WTC11 (cell line): ENCODE measurements at regions not wholly inside any gene's neighbourhood (a gene's known extent, or its start where the extent isn't known, plus 50 kb on each side); places are given as distances from the start of the nearest gene placed in this dataset.

Experiments used
- ATAC-seq: fragments of 200-7000 bp; cut with Tn5 transposase; 2 replicates; pipeline ENCODE4 v1.10.0; 2021; ENCODE audit warnings: mild to moderate bottlenecking, moderate library complexity
- CTCF ChIA-PET: fragments of 300-600 bp; sonication (Branson Sonifier 250); formaldehyde crosslinking; loops from one replicate; lab custom pipeline; 2021; ENCODE audit warnings: antibody characterized with exemption; lab: Charles Lee
- POLR2A ChIA-PET: fragments of 350-600 bp; sonication (Branson Sonifier 250); formaldehyde crosslinking; loops from one replicate; lab custom pipeline; 2021; ENCODE audit warnings: antibody characterized with exemption; lab: Charles Lee
- DNase-seq: peaks from one replicate; pipeline ENCODE4 v3.0.0; 2021; ENCODE audit warnings: low spot score
- H3K27ac Mint-ChIP-seq: 2 replicates; pipeline ENCODE4 v1.8.0; 2021; ENCODE audit warnings: mixed read lengths
- H3K27me3 Mint-ChIP-seq: 2 replicates; pipeline ENCODE4 v1.8.0; 2021; ENCODE audit warnings: low read depth, mild to moderate bottlenecking, moderate library complexity, mixed read lengths
- H3K36me3 Mint-ChIP-seq: 2 replicates; pipeline ENCODE4 v1.8.0; 2021; ENCODE audit warnings: mixed read lengths
- H3K4me1 Mint-ChIP-seq: 2 replicates; pipeline ENCODE4 v1.8.0; 2022; ENCODE audit warnings: mixed read lengths
- H3K4me3 Mint-ChIP-seq: 2 replicates; pipeline ENCODE4 v1.8.0; 2021; ENCODE audit warnings: mild to moderate bottlenecking, moderate library complexity, mixed read lengths
- H3K9me3 Mint-ChIP-seq: 2 replicates; pipeline ENCODE4 v1.8.0; 2021; ENCODE audit warnings: mixed read lengths
- ATF1 ChIP-seq: sonication (generic); formaldehyde crosslinking; IDR thresholded peaks from 2 replicates; pipeline ENCODE4 v1.8.1; 2023; ENCODE audit warnings: mild to moderate bottlenecking, moderate library complexity, missing genetic modification reagents
- CREB1 ChIP-seq: sonication (generic); formaldehyde crosslinking; IDR thresholded peaks from 2 replicates; pipeline ENCODE4 v1.8.0; 2023; ENCODE audit warnings: mild to moderate bottlenecking, missing genetic modification reagents
- FOXJ3 ChIP-seq: sonication (generic); formaldehyde crosslinking; IDR thresholded peaks from 2 replicates; pipeline ENCODE4 v1.9.0; 2021; ENCODE audit warnings: missing genetic modification reagents, mild to moderate bottlenecking, borderline replicate concordance
- GABPB1 ChIP-seq: sonication (generic); formaldehyde crosslinking; IDR thresholded peaks from 2 replicates; pipeline ENCODE4 v1.8.1; 2023; ENCODE audit warnings: mild to moderate bottlenecking, missing genetic modification reagents
- IRF2 ChIP-seq: sonication (generic); formaldehyde crosslinking; IDR thresholded peaks from 2 replicates; pipeline ENCODE4 v1.8.0; 2022; ENCODE audit warnings: low read depth, missing genetic modification reagents, borderline replicate concordance
- MXD4 ChIP-seq: fragments of 250-450 bp; sonication (Bioruptor Pico); IDR thresholded peaks from 2 replicates; pipeline ENCODE4 v1.8.0; 2021; ENCODE audit warnings: mild to moderate bottlenecking, moderate library complexity, borderline replicate concordance
- MYBL2 ChIP-seq: sonication (generic); formaldehyde crosslinking; IDR thresholded peaks from 2 replicates; pipeline ENCODE4 v1.8.1; 2023; ENCODE audit warnings: mild to moderate bottlenecking, moderate library complexity, missing genetic modification reagents
- NR3C1 ChIP-seq: sonication (generic); formaldehyde crosslinking; conservative IDR thresholded peaks from 2 replicates; pipeline ENCODE4 v1.8.1; 2023; ENCODE audit warnings: low read depth, mild to moderate bottlenecking, missing genetic modification reagents
- SP1 ChIP-seq: sonication (generic); formaldehyde crosslinking; conservative IDR thresholded peaks from 2 replicates; pipeline ENCODE4 v1.8.1; 2022; ENCODE audit warnings: missing genetic modification reagents
- TP53 ChIP-seq: sonication (generic); formaldehyde crosslinking; IDR thresholded peaks from 2 replicates; pipeline ENCODE4 v1.8.1; 2023; ENCODE audit warnings: mild to moderate bottlenecking, missing genetic modification reagents
- ZNF121 ChIP-seq: sonication (generic); formaldehyde crosslinking; IDR thresholded peaks from 2 replicates; pipeline ENCODE4 v1.8.0; 2023; ENCODE audit warnings: missing genetic modification reagents
- ZNF232 ChIP-seq: sonication (generic); formaldehyde crosslinking; IDR thresholded peaks from 2 replicates; pipeline ENCODE4 v1.8.0; 2022; ENCODE audit warnings: mild to moderate bottlenecking, missing genetic modification reagents
- ZNF396 ChIP-seq: fragments of 250-450 bp; sonication (Bioruptor Pico); IDR thresholded peaks from 2 replicates; pipeline ENCODE4 v1.8.0; 2021; ENCODE audit warnings: mild to moderate bottlenecking, moderate library complexity, borderline replicate concordance
- ZNF671 ChIP-seq: fragments of 250-450 bp; sonication (Bioruptor Pico); IDR thresholded peaks from 2 replicates; pipeline ENCODE4 v1.8.0; 2021; ENCODE audit warnings: mild to moderate bottlenecking
- TF ChIP-seq, protein P1 (sequence below): sonication (generic); formaldehyde crosslinking; conservative IDR thresholded peaks from 2 replicates; pipeline ENCODE4 v1.8.1; 2023; ENCODE audit warnings: mild to moderate bottlenecking, low read depth, missing genetic modification reagents, moderate library complexity
- TF ChIP-seq, protein P2 (sequence below): sonication (generic); formaldehyde crosslinking; IDR thresholded peaks from 2 replicates; pipeline ENCODE4 v1.8.0; 2023; ENCODE audit warnings: missing genetic modification reagents
- TF ChIP-seq, protein P3 (sequence below): sonication (generic); formaldehyde crosslinking; IDR thresholded peaks from 2 replicates; pipeline ENCODE4 v1.8.1; 2022; ENCODE audit warnings: mild to moderate bottlenecking, missing genetic modification reagents, moderate library complexity, borderline replicate concordance
- TF ChIP-seq, protein P4 (sequence below): sonication (generic); formaldehyde crosslinking; IDR thresholded peaks from 2 replicates; pipeline ENCODE4 v1.8.1; 2022; ENCODE audit warnings: low read depth, missing genetic modification reagents, borderline replicate concordance
- TF ChIP-seq, protein P5 (sequence below): fragments of 250-450 bp; sonication (Bioruptor Pico); IDR thresholded peaks from 2 replicates; pipeline ENCODE4 v2.1.2; 2022; ENCODE audit warnings: mild to moderate bottlenecking, moderate library complexity
- TF ChIP-seq, protein P6 (sequence below): sonication (generic); formaldehyde crosslinking; IDR thresholded peaks from 2 replicates; pipeline ENCODE4 v1.8.0; 2022; ENCODE audit warnings: missing genetic modification reagents
- TF ChIP-seq, protein P7 (sequence below): fragments of 250-450 bp; sonication (Bioruptor Pico); IDR thresholded peaks from 2 replicates; pipeline ENCODE4 v1.9.0; 2021; ENCODE audit warnings: moderate library complexity, mild to moderate bottlenecking, inconsistent platforms, borderline replicate concordance

DNA sequence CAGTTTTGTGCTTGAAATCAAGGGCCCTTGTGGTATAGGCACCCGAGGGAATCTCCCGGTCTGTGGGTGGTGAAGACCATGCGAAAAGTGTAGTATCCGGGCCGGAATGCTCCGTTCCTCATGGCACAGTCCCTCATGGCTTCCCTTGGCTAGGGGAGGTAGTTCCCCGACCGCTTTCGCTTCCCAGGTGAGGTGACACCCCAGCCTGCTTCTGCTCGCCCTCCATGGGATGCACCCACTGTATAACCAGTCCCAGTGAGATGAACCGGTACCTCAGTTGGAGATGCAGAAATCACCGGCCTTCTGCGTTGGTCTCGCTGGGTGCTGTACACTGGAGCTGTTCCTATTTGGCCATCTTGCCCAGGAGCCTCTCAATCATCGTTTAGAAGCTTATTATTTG lies 195.7 kb upstream of the POT1 start:
- Mint-ChIP-seq H3K9me3 (peaks cover 9% of the 10 kb centered on the region), H3K27ac (no peak overlapping the region), H3K4me1 (peaks cover 18% of the 10 kb centered on the region), H3K27me3 (no peaks in the 10 kb centered on the region)
- ATAC-seq (no peak), DNase-seq (no peak)
- TF ChIP-seq, protein P1, sequence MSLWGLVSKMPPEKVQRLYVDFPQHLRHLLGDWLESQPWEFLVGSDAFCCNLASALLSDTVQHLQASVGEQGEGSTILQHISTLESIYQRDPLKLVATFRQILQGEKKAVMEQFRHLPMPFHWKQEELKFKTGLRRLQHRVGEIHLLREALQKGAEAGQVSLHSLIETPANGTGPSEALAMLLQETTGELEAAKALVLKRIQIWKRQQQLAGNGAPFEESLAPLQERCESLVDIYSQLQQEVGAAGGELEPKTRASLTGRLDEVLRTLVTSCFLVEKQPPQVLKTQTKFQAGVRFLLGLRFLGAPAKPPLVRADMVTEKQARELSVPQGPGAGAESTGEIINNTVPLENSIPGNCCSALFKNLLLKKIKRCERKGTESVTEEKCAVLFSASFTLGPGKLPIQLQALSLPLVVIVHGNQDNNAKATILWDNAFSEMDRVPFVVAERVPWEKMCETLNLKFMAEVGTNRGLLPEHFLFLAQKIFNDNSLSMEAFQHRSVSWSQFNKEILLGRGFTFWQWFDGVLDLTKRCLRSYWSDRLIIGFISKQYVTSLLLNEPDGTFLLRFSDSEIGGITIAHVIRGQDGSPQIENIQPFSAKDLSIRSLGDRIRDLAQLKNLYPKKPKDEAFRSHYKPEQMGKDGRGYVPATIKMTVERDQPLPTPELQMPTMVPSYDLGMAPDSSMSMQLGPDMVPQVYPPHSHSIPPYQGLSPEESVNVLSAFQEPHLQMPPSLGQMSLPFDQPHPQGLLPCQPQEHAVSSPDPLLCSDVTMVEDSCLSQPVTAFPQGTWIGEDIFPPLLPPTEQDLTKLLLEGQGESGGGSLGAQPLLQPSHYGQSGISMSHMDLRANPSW (CRISPR knock-in tag) = no peak
- TF ChIP-seq, all 79 proteins: peak for 0
- CTCF ChIA-PET = no interaction called here
- no peaks in the 10 kb centered on the region for H3K36me3 Mint-ChIP-seq
- H3K4me3 Mint-ChIP-seq = no peak overlapping the region
- POLR2A ChIA-PET = no interaction called here

DNA sequence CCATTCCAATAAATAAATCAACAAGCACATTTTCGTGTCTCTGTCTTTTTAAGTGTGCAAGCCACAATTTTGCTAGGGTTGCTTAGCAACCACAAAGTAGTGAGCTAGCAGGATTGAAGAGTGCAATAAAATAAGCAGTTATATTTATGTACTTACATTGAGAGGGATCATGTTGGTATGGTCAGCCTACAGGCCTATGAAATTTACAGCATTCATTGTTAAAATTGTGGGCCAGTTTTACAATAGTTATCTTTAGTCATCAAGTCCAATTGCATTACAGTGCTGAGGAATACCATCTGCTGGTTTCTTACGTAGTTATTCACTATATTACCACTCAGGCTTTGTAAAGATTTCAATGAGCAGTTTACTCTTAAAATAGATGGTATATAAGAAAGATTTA lies 192.5 kb upstream of the POT1 start:
- Mint-ChIP-seq H3K27me3 (no peaks in the 10 kb centered on the region), H3K27ac (no peak overlapping the region), H3K4me3 (no peak overlapping the region)
- DNase-seq = no peak
- POLR2A ChIA-PET = no interaction called here
- no peak for ATAC-seq
- TF ChIP-seq, protein P2, sequence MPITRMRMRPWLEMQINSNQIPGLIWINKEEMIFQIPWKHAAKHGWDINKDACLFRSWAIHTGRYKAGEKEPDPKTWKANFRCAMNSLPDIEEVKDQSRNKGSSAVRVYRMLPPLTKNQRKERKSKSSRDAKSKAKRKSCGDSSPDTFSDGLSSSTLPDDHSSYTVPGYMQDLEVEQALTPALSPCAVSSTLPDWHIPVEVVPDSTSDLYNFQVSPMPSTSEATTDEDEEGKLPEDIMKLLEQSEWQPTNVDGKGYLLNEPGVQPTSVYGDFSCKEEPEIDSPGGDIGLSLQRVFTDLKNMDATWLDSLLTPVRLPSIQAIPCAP = no peak
- TF ChIP-seq TP53 (no peak), ZNF671 (CRISPR knock-in tag) (no peak), ZNF396 (no peak), ATF1 (CRISPR knock-in tag) (no peak)
- TF ChIP-seq, protein P3, sequence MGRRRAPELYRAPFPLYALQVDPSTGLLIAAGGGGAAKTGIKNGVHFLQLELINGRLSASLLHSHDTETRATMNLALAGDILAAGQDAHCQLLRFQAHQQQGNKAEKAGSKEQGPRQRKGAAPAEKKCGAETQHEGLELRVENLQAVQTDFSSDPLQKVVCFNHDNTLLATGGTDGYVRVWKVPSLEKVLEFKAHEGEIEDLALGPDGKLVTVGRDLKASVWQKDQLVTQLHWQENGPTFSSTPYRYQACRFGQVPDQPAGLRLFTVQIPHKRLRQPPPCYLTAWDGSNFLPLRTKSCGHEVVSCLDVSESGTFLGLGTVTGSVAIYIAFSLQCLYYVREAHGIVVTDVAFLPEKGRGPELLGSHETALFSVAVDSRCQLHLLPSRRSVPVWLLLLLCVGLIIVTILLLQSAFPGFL (CRISPR knock-in tag) = no peak
- TF ChIP-seq, protein P4, sequence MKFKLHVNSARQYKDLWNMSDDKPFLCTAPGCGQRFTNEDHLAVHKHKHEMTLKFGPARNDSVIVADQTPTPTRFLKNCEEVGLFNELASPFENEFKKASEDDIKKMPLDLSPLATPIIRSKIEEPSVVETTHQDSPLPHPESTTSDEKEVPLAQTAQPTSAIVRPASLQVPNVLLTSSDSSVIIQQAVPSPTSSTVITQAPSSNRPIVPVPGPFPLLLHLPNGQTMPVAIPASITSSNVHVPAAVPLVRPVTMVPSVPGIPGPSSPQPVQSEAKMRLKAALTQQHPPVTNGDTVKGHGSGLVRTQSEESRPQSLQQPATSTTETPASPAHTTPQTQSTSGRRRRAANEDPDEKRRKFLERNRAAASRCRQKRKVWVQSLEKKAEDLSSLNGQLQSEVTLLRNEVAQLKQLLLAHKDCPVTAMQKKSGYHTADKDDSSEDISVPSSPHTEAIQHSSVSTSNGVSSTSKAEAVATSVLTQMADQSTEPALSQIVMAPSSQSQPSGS (CRISPR knock-in tag) = no peak
- TF ChIP-seq, protein P5, sequence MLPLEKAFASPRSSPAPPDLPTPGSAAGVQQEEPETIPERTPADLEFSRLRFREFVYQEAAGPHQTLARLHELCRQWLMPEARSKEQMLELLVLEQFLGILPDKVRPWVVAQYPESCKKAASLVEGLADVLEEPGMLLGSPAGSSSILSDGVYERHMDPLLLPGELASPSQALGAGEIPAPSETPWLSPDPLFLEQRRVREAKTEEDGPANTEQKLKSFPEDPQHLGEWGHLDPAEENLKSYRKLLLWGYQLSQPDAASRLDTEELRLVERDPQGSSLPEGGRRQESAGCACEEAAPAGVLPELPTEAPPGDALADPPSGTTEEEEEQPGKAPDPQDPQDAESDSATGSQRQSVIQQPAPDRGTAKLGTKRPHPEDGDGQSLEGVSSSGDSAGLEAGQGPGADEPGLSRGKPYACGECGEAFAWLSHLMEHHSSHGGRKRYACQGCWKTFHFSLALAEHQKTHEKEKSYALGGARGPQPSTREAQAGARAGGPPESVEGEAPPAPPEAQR = no peak
- TF ChIP-seq, all 79 proteins: peak for 0
- Mint-ChIP-seq H3K9me3 (peaks cover 9% of the 10 kb centered on the region), H3K4me1 (peaks cover 30% of the 10 kb centered on the region), H3K36me3 (no peaks in the 10 kb centered on the region)
- CTCF ChIA-PET = no interaction called here

DNA sequence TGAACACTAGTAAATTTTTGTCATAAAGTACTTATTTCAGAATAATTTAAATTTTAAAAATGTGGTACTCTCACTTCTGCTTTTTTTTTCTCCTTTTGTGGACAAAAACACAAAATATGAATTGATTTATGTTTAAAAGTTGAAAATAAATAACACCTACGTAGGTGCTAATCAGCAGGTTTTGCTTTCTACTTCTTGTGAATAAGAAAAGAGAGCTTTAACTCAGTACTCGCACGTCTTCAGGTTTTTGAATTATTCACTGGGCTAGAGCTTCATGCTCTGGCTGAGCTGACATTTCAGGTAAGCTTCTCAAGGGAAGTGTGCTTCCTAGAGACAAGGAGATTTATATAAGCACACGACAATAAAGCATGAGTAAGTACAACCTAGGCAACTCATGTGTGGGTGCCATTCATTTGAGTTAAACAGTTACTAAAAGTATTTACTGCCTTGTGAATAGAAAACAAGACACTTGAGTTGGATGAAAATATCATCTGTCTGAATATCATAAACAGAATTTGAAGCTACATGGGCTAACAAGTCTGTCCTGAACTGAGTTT lies 190.0 kb upstream of the POT1 start:
- ChIA-PET CTCF (no interaction called here), POLR2A (no interaction called here)
- no peaks in the 10 kb centered on the region for H3K27me3 Mint-ChIP-seq
- ATAC-seq (no peak), DNase-seq (no peak)
- peak overlapping the region; percentile 57; the same call in 1 of the 2 replicates for H3K27ac Mint-ChIP-seq
- no peak overlapping the region for H3K4me3 Mint-ChIP-seq
- H3K9me3 Mint-ChIP-seq = peaks cover 9% of the 10 kb centered on the region
- peaks cover 16% of the 10 kb centered on the region for H3K4me1 Mint-ChIP-seq
- H3K36me3 Mint-ChIP-seq = no peaks in the 10 kb centered on the region
- TF ChIP-seq SP1 (CRISPR knock-in tag) (no peak), ZNF232 (CRISPR knock-in tag) (no peak), ZNF396 (no peak), CREB1 (CRISPR knock-in tag) (no peak), NR3C1 (no peak), ZNF121 (CRISPR knock-in tag) (no peak), MYBL2 (CRISPR knock-in tag) (no peak), GABPB1 (CRISPR knock-in tag) (no peak), MXD4 (CRISPR knock-in tag) (no peak), IRF2 (CRISPR knock-in tag) (no peak), TP53 (no peak), FOXJ3 (CRISPR knock-in tag) (no peak)
- TF ChIP-seq, protein P6, sequence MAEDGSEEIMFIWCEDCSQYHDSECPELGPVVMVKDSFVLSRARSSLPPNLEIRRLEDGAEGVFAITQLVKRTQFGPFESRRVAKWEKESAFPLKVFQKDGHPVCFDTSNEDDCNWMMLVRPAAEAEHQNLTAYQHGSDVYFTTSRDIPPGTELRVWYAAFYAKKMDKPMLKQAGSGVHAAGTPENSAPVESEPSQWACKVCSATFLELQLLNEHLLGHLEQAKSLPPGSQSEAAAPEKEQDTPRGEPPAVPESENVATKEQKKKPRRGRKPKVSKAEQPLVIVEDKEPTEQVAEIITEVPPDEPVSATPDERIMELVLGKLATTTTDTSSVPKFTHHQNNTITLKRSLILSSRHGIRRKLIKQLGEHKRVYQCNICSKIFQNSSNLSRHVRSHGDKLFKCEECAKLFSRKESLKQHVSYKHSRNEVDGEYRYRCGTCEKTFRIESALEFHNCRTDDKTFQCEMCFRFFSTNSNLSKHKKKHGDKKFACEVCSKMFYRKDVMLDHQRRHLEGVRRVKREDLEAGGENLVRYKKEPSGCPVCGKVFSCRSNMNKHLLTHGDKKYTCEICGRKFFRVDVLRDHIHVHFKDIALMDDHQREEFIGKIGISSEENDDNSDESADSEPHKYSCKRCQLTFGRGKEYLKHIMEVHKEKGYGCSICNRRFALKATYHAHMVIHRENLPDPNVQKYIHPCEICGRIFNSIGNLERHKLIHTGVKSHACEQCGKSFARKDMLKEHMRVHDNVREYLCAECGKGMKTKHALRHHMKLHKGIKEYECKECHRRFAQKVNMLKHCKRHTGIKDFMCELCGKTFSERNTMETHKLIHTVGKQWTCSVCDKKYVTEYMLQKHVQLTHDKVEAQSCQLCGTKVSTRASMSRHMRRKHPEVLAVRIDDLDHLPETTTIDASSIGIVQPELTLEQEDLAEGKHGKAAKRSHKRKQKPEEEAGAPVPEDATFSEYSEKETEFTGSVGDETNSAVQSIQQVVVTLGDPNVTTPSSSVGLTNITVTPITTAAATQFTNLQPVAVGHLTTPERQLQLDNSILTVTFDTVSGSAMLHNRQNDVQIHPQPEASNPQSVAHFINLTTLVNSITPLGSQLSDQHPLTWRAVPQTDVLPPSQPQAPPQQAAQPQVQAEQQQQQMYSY (CRISPR knock-in tag) = no peak
- TF ChIP-seq, protein P7, sequence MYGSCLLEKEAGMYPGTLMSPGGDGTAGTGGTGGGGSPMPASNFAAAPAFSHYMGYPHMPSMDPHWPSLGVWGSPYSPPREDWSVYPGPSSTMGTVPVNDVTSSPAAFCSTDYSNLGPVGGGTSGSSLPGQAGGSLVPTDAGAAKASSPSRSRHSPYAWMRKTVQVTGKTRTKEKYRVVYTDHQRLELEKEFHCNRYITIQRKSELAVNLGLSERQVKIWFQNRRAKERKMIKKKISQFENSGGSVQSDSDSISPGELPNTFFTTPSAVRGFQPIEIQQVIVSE = no peak
